ENCODE measurements at regions not wholly inside any gene's neighbourhood (a gene's known extent, or its start where the extent isn't known, plus 50 kb on each side); places are given as distances from the start of the nearest gene placed in this dataset.

DNA sequence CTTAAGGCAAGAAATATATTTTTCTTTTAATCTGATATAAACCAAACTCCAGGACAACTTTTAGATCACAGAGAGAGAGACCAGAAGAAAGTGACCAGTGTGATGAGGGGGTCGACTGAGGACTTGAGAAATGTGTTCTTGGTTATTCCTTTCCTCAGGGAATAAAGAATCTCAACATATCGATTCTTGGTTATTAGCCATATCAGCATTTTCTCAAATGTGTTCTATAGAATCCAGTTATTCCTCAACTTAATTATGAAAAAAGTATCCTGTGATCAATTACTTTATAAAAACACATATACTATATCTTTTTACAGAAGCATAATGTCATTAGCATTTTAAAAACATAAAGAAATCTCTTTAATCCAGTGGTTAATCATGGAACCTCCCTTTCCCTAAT, 222.1 kb upstream of the FAM3C start:
- TF ChIP-seq POLR2AphosphoS5 (IDR thresholded peaks at IDR 0.05; ENCODE audit: low read depth, low read length) (no peak), YY1 (IDR thresholded peaks at IDR 0.05; ENCODE audit: extremely low read depth, insufficient replicate concordance, low read depth, low read length) (no peak), SP1 (IDR thresholded peaks at IDR 0.05; ENCODE audit: low read depth) (no peak), EGR1 (IDR thresholded peaks at IDR 0.05; ENCODE audit: low read depth) (no peak), SIN3A (IDR thresholded peaks at IDR 0.05; ENCODE audit: low read depth) (no peak), RAD21 (IDR thresholded peaks at IDR 0.05; ENCODE audit: low read depth) (no peak), ZNF274 (IDR thresholded peaks at IDR 0.05; ENCODE audit: low read depth, low read length) (no peak), EZH2 (IDR thresholded peaks at IDR 0.05) (no peak), CEBPB (IDR thresholded peaks at IDR 0.05; ENCODE audit: low read depth) (no peak), ZFX (IDR thresholded peaks at IDR 0.05) (no peak), POLR2A (IDR thresholded peaks at IDR 0.05; ENCODE audit: borderline replicate concordance, extremely low read depth, insufficient read depth, insufficient read length) (no peak)
- TF ChIP-seq, protein P1, sequence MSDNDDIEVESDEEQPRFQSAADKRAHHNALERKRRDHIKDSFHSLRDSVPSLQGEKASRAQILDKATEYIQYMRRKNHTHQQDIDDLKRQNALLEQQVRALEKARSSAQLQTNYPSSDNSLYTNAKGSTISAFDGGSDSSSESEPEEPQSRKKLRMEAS (IDR thresholded peaks at IDR 0.05) = no peak
- TF ChIP-seq, protein P2, sequence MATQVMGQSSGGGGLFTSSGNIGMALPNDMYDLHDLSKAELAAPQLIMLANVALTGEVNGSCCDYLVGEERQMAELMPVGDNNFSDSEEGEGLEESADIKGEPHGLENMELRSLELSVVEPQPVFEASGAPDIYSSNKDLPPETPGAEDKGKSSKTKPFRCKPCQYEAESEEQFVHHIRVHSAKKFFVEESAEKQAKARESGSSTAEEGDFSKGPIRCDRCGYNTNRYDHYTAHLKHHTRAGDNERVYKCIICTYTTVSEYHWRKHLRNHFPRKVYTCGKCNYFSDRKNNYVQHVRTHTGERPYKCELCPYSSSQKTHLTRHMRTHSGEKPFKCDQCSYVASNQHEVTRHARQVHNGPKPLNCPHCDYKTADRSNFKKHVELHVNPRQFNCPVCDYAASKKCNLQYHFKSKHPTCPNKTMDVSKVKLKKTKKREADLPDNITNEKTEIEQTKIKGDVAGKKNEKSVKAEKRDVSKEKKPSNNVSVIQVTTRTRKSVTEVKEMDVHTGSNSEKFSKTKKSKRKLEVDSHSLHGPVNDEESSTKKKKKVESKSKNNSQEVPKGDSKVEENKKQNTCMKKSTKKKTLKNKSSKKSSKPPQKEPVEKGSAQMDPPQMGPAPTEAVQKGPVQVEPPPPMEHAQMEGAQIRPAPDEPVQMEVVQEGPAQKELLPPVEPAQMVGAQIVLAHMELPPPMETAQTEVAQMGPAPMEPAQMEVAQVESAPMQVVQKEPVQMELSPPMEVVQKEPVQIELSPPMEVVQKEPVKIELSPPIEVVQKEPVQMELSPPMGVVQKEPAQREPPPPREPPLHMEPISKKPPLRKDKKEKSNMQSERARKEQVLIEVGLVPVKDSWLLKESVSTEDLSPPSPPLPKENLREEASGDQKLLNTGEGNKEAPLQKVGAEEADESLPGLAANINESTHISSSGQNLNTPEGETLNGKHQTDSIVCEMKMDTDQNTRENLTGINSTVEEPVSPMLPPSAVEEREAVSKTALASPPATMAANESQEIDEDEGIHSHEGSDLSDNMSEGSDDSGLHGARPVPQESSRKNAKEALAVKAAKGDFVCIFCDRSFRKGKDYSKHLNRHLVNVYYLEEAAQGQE (IDR thresholded peaks at IDR 0.05; ENCODE audit: low read depth) = no peak
- TF ChIP-seq, protein P3, sequence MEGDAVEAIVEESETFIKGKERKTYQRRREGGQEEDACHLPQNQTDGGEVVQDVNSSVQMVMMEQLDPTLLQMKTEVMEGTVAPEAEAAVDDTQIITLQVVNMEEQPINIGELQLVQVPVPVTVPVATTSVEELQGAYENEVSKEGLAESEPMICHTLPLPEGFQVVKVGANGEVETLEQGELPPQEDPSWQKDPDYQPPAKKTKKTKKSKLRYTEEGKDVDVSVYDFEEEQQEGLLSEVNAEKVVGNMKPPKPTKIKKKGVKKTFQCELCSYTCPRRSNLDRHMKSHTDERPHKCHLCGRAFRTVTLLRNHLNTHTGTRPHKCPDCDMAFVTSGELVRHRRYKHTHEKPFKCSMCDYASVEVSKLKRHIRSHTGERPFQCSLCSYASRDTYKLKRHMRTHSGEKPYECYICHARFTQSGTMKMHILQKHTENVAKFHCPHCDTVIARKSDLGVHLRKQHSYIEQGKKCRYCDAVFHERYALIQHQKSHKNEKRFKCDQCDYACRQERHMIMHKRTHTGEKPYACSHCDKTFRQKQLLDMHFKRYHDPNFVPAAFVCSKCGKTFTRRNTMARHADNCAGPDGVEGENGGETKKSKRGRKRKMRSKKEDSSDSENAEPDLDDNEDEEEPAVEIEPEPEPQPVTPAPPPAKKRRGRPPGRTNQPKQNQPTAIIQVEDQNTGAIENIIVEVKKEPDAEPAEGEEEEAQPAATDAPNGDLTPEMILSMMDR (IDR thresholded peaks at IDR 0.05 in 2 of 3, conservative IDR thresholded peaks at IDR 0.05 in 1 of 3; ENCODE audit: borderline replicate concordance in 1 of 3, insufficient read depth in 1 of 3, low read depth in 2 of 3, low read length in 2 of 3) = no peak
